ENCODE measurements at regions not wholly inside any gene's neighbourhood (a gene's known extent, or its start where the extent isn't known, plus 50 kb on each side); places are given as distances from the start of the nearest gene placed in this dataset.

DNA sequence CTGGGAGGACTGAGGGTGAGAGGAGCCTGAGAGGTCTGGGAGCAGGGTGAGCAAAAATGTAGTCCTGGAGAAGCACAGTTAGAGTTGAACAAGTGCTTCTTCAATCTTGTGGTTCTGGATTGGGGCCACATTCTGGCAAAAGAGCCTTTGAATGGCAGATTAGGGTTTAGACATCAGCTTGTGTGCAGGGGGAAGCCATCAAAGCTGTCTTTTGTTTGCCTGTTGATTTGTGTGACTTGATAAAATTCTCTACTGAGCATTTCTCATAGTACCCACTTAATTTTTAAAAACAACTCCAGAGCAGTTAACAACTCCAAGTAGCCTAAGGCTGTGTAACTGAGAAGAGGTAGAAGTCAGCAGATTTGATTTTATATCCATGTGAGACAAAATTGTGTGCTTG lies 166.2 kb downstream of the FAT3 start:
- Histone ChIP-seq H3K27me3 (ENCODE audit: insufficient read depth, low read depth) (no peaks in the 10 kb centered on the region), H3K4me2 (no peak overlapping the region), H3K36me3 (ENCODE audit: insufficient read depth) (no peaks in the 10 kb centered on the region), H3K4me1 (ENCODE audit: low read depth, poor library complexity, severe bottlenecking) (no peaks in the 10 kb centered on the region), H3K79me2 (ENCODE audit: insufficient read depth, low read depth) (no peaks in the 10 kb centered on the region), H4K20me1 (ENCODE audit: insufficient read depth) (no peaks in the 10 kb centered on the region), H3K27ac (no peak overlapping the region), H2AFZ (ENCODE audit: low read depth) (no peak overlapping the region), H3K9ac (no peak overlapping the region), H3K4me3 (IDR thresholded peaks at IDR 0.05; ENCODE audit: insufficient read depth, low read depth, low read length) (no peak overlapping the region)
- TF ChIP-seq, protein P1, sequence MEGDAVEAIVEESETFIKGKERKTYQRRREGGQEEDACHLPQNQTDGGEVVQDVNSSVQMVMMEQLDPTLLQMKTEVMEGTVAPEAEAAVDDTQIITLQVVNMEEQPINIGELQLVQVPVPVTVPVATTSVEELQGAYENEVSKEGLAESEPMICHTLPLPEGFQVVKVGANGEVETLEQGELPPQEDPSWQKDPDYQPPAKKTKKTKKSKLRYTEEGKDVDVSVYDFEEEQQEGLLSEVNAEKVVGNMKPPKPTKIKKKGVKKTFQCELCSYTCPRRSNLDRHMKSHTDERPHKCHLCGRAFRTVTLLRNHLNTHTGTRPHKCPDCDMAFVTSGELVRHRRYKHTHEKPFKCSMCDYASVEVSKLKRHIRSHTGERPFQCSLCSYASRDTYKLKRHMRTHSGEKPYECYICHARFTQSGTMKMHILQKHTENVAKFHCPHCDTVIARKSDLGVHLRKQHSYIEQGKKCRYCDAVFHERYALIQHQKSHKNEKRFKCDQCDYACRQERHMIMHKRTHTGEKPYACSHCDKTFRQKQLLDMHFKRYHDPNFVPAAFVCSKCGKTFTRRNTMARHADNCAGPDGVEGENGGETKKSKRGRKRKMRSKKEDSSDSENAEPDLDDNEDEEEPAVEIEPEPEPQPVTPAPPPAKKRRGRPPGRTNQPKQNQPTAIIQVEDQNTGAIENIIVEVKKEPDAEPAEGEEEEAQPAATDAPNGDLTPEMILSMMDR (conservative IDR thresholded peaks at IDR 0.05; ENCODE audit: low read depth, low read length): no peak

DNA sequence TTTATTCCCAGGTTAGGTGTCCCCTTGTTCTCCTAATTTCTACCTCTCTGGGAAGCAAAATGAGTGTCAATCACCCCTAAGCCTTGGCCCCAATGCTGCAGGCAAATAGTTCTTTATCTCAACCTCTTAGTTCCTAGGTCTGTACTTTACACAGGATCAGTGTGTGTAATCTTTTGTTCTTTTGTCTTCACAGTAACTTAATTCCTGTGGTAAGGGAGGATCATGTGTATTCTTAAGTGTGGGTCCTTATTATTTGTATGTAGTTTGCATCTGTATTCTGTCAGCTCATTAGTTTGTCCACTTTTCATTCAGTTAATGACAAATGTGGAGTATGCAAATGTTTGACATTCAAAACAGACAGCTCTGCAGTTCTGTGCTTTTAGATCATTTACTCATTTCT lies 166.7 kb downstream of the FAT3 start:
- no peak overlapping the region for H3K4me2 ChIP-seq
- H2AFZ ChIP-seq (ENCODE audit: low read depth): no peak overlapping the region
- no peaks in the 10 kb centered on the region for H4K20me1 ChIP-seq (ENCODE audit: insufficient read depth)
- no peaks in the 10 kb centered on the region for H3K4me1 ChIP-seq (ENCODE audit: low read depth, poor library complexity, severe bottlenecking)
- no peaks in the 10 kb centered on the region for H3K79me2 ChIP-seq (ENCODE audit: insufficient read depth, low read depth)
- H3K27me3 ChIP-seq (ENCODE audit: insufficient read depth, low read depth): no peaks in the 10 kb centered on the region
- no peaks in the 10 kb centered on the region for H3K36me3 ChIP-seq (ENCODE audit: insufficient read depth)
- H3K4me3 ChIP-seq (IDR thresholded peaks at IDR 0.05; ENCODE audit: insufficient read depth, low read depth, low read length): no peak overlapping the region
- no peak overlapping the region for H3K9ac ChIP-seq
- TF ChIP-seq, protein P1 (conservative IDR thresholded peaks at IDR 0.05; ENCODE audit: low read depth, low read length): no peak
- no peak overlapping the region for H3K27ac ChIP-seq

DNA sequence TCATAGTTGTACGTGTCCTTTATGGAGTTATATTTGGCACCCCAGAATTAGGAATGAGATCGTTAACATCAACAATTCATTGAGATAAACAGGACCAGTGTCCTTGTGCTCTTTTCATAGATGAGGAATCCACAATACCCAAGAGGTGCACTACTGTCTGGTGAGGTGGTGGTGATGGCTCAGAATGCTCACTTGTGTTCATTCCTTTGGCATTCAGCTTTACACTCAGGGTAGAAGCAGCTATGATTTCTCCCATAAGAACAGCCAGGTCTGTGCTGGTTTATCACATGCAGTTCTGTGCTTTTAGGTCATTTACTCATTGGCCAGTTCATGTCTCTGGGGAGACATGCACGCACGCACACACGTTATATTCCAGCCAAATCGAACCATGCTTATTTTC lies 167.2 kb downstream of the FAT3 start:
- TF ChIP-seq, protein P1 (conservative IDR thresholded peaks at IDR 0.05; ENCODE audit: low read depth, low read length): no peak
- Histone ChIP-seq H3K9ac (no peak overlapping the region), H3K79me2 (ENCODE audit: insufficient read depth, low read depth) (no peaks in the 10 kb centered on the region), H3K27ac (no peak overlapping the region), H3K27me3 (ENCODE audit: insufficient read depth, low read depth) (no peaks in the 10 kb centered on the region), H4K20me1 (ENCODE audit: insufficient read depth) (no peaks in the 10 kb centered on the region), H3K4me1 (ENCODE audit: low read depth, poor library complexity, severe bottlenecking) (no peaks in the 10 kb centered on the region), H3K4me2 (no peak overlapping the region), H3K4me3 (IDR thresholded peaks at IDR 0.05; ENCODE audit: insufficient read depth, low read depth, low read length) (no peak overlapping the region), H3K36me3 (ENCODE audit: insufficient read depth) (no peaks in the 10 kb centered on the region), H2AFZ (ENCODE audit: low read depth) (no peak overlapping the region)

DNA sequence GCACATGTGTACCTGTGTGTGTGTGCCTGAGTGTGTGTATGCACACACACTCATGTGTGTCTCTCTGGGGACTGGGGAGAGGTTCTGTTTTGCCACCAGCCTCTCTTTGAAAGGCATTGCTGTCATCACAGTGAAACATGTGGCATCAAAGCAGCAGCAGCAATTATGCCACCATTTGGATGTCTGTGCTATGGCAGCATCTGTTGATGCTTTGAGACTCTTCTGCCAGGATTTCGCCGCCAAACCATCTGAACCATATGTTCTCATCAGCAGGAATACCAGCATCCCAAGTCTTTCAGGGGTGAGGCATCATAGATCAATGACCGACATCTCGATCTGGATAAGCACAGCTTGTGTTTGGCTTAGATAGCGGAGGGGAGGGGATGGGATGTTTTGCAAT lies 168.6 kb downstream of the FAT3 start:
- H3K4me2 ChIP-seq: no peak overlapping the region
- no peak overlapping the region for H3K9ac ChIP-seq
- H3K36me3 ChIP-seq (ENCODE audit: insufficient read depth): no peaks in the 10 kb centered on the region
- H3K4me1 ChIP-seq (ENCODE audit: low read depth, poor library complexity, severe bottlenecking): no peaks in the 10 kb centered on the region
- TF ChIP-seq, protein P1 (conservative IDR thresholded peaks at IDR 0.05; ENCODE audit: low read depth, low read length): no peak
- no peak overlapping the region for H2AFZ ChIP-seq (ENCODE audit: low read depth)
- H3K79me2 ChIP-seq (ENCODE audit: insufficient read depth, low read depth): no peaks in the 10 kb centered on the region
- no peak overlapping the region for H3K4me3 ChIP-seq (IDR thresholded peaks at IDR 0.05; ENCODE audit: insufficient read depth, low read depth, low read length)
- no peaks in the 10 kb centered on the region for H3K27me3 ChIP-seq (ENCODE audit: insufficient read depth, low read depth)
- no peak overlapping the region for H3K27ac ChIP-seq
- no peaks in the 10 kb centered on the region for H4K20me1 ChIP-seq (ENCODE audit: insufficient read depth)

DNA sequence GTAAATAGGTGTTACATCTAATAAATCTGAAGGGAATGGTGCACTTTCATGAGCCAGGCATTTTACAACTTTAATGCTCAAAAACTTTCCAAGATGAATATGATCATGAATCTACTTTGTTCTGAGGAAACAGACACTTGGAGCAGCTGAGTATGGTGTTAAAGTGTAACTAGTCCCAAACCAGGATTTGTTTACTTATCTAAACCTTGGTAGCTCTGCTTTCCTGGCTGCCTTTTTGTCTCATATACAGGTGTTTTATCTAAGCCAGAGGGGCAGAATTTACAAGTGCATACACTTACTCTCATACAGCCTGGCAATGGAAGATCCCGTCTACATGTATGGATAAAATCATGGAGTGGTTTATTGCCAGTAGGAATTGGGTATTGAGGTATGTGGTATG lies 171.5 kb downstream of the FAT3 start:
- no peak overlapping the region for H3K27ac ChIP-seq
- H3K4me2 ChIP-seq: no peak overlapping the region
- no peak overlapping the region for H3K4me3 ChIP-seq (IDR thresholded peaks at IDR 0.05; ENCODE audit: insufficient read depth, low read depth, low read length)
- H3K36me3 ChIP-seq (ENCODE audit: insufficient read depth): no peaks in the 10 kb centered on the region
- H3K9ac ChIP-seq: no peak overlapping the region
- no peaks in the 10 kb centered on the region for H3K4me1 ChIP-seq (ENCODE audit: low read depth, poor library complexity, severe bottlenecking)
- no peaks in the 10 kb centered on the region for H3K27me3 ChIP-seq (ENCODE audit: insufficient read depth, low read depth)
- no peaks in the 10 kb centered on the region for H4K20me1 ChIP-seq (ENCODE audit: insufficient read depth)
- H3K79me2 ChIP-seq (ENCODE audit: insufficient read depth, low read depth): no peaks in the 10 kb centered on the region
- TF ChIP-seq, protein P1 (conservative IDR thresholded peaks at IDR 0.05; ENCODE audit: low read depth, low read length): no peak
- H2AFZ ChIP-seq (ENCODE audit: low read depth): no peak overlapping the region
